Spinal cord (tissue), 9 donors: ENCODE measurements at regions not wholly inside any gene's neighbourhood (a gene's known extent, or its start where the extent isn't known, plus 50 kb on each side); places are given as distances from the start of the nearest gene placed in this dataset.

ENCODE experiments used
- DNase-seq, 6 donors: peaks; one replicate each; pipeline versions ENCODE4 v3.0.0 to v3.0.0-alpha.2; 2013 to 2015; ENCODE audit warnings: low spot score in 6 of 6, low read depth in 4 of 6
- H3K27ac ChIP-seq: one replicate; pipeline ENCODE4 v1.5.1; 2013; ENCODE audit warnings: low read depth, low read length, control low read depth
- H3K27me3 ChIP-seq: one replicate; pipeline ENCODE4 v1.6.1; 2013; ENCODE audit warnings: low read length; ENCODE audit not compliant: control insufficient read depth, insufficient read depth
- H3K36me3 ChIP-seq: one replicate; pipeline ENCODE4 v1.6.1; 2013; ENCODE audit warnings: low read length; ENCODE audit not compliant: control insufficient read depth, insufficient read depth
- H3K4me1 ChIP-seq: one replicate; pipeline ENCODE4 v1.6.1; 2013; ENCODE audit warnings: low read length; ENCODE audit not compliant: control insufficient read depth, insufficient read depth
- H3K4me3 ChIP-seq: one replicate; pipeline ENCODE4 v1.5.1; 2013; ENCODE audit warnings: low read depth, low read length, control low read depth
- H3K9me3 ChIP-seq: one replicate; pipeline ENCODE4 v1.6.1; 2013; ENCODE audit warnings: low read length; ENCODE audit not compliant: control insufficient read depth, insufficient read depth
- WGBS: methylation state at CpG from one replicate; pipeline ENCODE4 v1.1.5; 2013; ENCODE audit warnings: missing lambda C conversion rate; ENCODE audit not compliant: insufficient coverage; 5-methylcytosine and 5-hydroxymethylcytosine counted together
- donor health status: healthy.

DNA sequence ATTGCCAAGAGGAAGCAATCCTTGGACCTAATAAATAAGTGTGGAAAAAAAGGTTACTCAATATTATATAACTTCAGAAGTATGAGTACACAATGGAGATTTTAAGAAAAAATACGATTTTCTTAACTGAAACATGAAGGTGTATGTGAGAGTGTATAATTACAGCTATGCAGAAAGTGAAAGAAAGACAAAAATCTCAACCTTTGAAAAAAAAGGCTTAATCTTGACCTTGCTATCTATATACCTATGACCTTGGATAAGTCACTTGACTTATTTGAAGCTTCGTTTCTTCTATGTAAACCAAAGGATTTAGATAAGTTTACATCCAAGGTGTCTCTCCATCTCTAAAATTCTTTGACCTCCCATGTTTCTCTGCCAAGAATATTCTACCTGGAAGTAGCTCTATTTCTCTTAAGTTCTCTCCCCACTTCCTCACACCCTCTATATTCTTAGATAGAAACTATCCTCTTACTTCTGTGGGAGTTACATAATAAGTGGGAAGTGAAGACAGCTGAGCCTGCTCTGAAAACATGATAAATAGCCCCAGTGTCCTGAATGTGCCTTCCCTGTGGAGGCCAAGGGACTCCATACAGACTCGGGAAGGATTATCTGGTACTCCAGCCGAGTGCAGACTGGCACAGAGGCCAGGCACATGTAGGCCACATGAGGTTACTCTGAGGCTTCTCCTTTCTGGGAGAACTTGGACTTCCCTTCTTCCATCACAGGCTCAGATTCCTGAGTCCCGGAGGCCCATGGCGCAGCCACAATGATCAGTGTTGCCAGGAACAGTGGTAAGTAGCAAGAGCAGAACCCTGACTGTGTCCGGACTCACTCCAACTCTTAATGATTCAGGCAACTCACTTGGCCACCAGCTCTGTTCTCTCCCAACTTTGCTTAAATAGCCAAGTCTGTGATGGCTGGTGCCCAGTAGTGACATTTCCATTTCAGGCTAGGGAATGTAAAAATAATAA lies 166.8 kb upstream of the COL8A1 start:
- WGBS, result 92% methylated on average over 6 of the region's 7 CpGs

GRCh38 chr3:99470841-99471240 lies 167.6 kb upstream of the COL8A1 start:
- DNase-seq, result peak in 1 of 6 donors; percentile 54
- Histone ChIP-seq H3K4me1 (no peaks in the 10 kb centered on the region), H3K4me3 (no peak overlapping the region), H3K27ac (no peak overlapping the region), H3K36me3 (no peaks in the 10 kb centered on the region), H3K9me3 (no peaks in the 10 kb centered on the region), H3K27me3 (no peaks in the 10 kb centered on the region)

More for the DNA sequence above, 166.8 kb upstream of the COL8A1 start:
- Histone ChIP-seq H3K27me3 (no peaks in the 10 kb centered on the region), H3K9me3 (no peaks in the 10 kb centered on the region), H3K36me3 (no peaks in the 10 kb centered on the region), H3K27ac (no peak overlapping the region), H3K4me1 (no peaks in the 10 kb centered on the region), H3K4me3 (no peak overlapping the region)
- no peak for DNase-seq

DNA sequence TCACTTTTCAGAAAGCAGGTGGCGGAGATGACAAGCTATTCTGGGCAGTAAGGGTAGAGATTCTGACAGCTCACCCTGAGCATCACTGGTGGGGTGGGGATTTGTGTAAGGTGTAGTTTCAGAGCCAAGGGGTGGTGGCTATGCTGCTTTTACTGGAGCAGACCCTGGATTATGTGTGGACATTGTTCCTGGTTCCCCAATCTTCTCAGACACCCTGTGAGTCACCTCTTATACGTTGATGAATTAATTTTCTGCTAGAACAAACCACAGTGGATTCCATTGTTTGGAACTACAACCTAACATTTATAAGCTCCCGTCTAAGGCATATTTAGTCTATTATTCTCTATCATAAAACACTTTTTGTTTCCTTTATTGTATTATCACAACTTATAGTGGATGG lies 169.5 kb upstream of the COL8A1 start:
- no peaks in the 10 kb centered on the region for H3K4me1 ChIP-seq
- WGBS, result 100% methylated on average over 1 of the region's 3 CpGs
- H3K4me3 ChIP-seq, result no peak overlapping the region
- H3K9me3 ChIP-seq, result no peaks in the 10 kb centered on the region
- DNase-seq, result no peak
- no peaks in the 10 kb centered on the region for H3K36me3 ChIP-seq
- no peak overlapping the region for H3K27ac ChIP-seq
- no peaks in the 10 kb centered on the region for H3K27me3 ChIP-seq

DNA sequence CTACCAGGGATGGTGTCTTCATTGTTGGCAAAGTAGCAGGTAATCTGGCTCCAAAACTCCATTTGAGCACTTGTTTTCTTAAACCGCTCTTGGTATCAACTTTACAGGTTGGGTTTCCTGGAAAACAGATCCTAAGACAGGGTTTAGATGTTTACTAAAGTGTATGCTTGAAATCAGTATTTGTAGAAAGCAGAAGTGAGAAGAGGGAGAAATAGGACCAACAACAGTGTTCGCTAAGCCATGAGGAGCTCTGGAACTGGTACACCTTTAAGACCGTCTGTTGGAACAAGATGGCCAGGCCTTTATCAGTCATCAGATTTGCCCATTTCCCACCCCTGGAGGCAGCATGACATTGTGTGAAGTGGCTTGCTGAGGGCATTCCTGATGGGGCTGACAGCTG lies 171.0 kb upstream of the COL8A1 start:
- Histone ChIP-seq H3K27me3 (no peaks in the 10 kb centered on the region), H3K9me3 (no peaks in the 10 kb centered on the region), H3K36me3 (no peaks in the 10 kb centered on the region), H3K4me1 (no peaks in the 10 kb centered on the region), H3K4me3 (no peak overlapping the region), H3K27ac (no peak overlapping the region)
- 96% methylated on average over 3 of the region's 3 CpGs for WGBS
- no peak for DNase-seq

GRCh38 chr3:99466331-99466730 lies 172.1 kb upstream of the COL8A1 start:
- no peaks in the 10 kb centered on the region for H3K27me3 ChIP-seq
- DNase-seq, result no peak
- no CpG with 5 or more reads among the region's 2 CpGs for WGBS
- no peaks in the 10 kb centered on the region for H3K4me1 ChIP-seq
- no peaks in the 10 kb centered on the region for H3K36me3 ChIP-seq
- H3K9me3 ChIP-seq, result no peaks in the 10 kb centered on the region
- no peak overlapping the region for H3K4me3 ChIP-seq
- no peak overlapping the region for H3K27ac ChIP-seq

DNA sequence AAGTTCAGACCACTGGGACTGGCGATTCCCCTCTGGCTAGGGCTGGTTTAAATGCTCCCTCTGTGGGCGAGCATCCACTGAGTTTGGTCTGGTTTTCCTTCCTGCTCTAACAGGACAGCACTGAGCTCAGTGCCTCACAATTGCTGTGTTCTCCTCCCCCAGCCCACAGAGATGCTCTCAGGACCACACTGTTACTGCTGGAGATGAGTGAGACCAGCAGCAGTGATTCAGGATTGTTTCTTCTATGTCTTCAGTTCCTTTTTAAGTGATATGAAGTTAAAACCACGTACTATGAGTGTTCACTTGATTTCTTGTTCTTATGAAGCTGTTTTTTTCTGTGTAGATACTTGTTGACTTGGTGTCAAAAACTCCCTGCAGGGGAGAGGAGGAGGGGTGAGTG lies 180.4 kb upstream of the COL8A1 start:
- H3K36me3 ChIP-seq, result no peaks in the 10 kb centered on the region
- 87% methylated on average over 2 of the region's 3 CpGs for WGBS
- no peak overlapping the region for H3K4me3 ChIP-seq
- no peaks in the 10 kb centered on the region for H3K4me1 ChIP-seq
- no peaks in the 10 kb centered on the region for H3K27me3 ChIP-seq
- DNase-seq, result no peak
- H3K27ac ChIP-seq, result no peak overlapping the region
- H3K9me3 ChIP-seq, result no peaks in the 10 kb centered on the region

DNA sequence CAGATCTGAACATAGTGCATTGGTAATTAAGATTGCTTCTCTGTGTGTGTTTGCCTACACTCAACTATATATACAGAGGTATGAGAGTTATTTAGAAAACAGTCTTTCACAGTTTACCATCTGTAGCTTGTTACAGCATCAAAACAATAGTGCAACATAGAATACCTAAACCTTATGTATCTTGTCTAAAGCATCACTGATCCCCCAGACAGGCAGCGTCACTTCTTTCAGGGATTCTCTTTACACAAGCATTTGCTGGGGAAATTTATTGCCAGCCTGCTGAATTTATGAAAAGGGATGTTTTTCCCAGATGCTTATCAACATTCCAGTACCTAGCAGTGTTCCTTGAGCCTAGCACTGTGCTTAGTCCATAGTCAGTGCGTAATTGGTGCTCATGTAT lies 195.8 kb upstream of the COL8A1 start:
- no peak overlapping the region for H3K27ac ChIP-seq
- no peaks in the 10 kb centered on the region for H3K9me3 ChIP-seq
- H3K4me1 ChIP-seq, result no peaks in the 10 kb centered on the region
- no peaks in the 10 kb centered on the region for H3K27me3 ChIP-seq
- no peak overlapping the region for H3K4me3 ChIP-seq
- no peaks in the 10 kb centered on the region for H3K36me3 ChIP-seq
- DNase-seq, result no peak
- WGBS, result no CpG with 5 or more reads among the region's 2 CpGs

DNA sequence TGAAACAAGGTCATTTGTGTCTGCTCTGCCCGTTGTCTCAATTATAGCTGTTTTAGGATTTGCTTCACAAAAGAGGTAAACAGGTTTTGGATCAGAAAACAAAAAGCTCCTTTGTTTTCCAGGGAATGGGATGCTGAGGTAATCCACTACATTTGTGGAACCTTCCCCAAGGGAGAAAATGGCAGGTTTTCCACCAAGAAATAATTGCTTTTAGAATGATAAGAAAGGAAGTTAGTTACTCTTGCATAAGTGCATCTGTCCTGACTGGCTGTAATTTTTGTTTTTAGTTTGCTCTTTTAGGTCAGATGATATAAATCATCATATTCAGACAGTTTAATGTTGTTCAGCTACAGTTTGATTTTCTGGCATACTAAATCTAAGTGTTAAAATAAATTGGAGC lies 198.5 kb upstream of the COL8A1 start:
- no peaks in the 10 kb centered on the region for H3K27me3 ChIP-seq
- H3K4me1 ChIP-seq, result no peaks in the 10 kb centered on the region
- peaks cover 1% of the 10 kb centered on the region for H3K9me3 ChIP-seq
- WGBS, result 0% methylated on average over 1 of the region's 1 CpG
- DNase-seq, result peak in 2 of 6 donors; percentile 33 to 40
- no peak overlapping the region for H3K27ac ChIP-seq
- H3K36me3 ChIP-seq, result no peaks in the 10 kb centered on the region
- H3K4me3 ChIP-seq, result no peak overlapping the region

DNA sequence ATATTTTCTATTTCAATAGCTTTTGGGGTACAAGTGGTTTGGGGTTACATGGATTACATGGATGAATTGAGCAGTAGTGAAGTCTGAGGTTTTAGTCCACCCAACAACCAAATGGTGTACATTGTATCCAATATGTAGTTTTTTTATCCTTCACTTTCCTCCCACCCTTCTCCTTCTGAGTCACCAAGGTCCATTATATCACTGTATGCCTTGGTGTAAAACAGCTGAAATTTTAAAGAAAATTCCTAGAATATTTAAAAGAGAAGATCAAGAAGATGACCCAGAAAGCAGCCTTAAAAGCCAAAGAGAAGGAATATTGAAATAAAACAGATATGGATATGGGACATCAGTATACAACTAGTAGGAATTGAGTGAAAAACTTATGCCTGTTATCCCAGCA lies 204.2 kb upstream of the COL8A1 start:
- H3K4me3 ChIP-seq, result no peak overlapping the region
- no peaks in the 10 kb centered on the region for H3K36me3 ChIP-seq
- peaks cover 1% of the 10 kb centered on the region for H3K9me3 ChIP-seq
- H3K27me3 ChIP-seq, result no peaks in the 10 kb centered on the region
- no peak for DNase-seq
- no peak overlapping the region for H3K27ac ChIP-seq
- no peaks in the 10 kb centered on the region for H3K4me1 ChIP-seq
